ENCODE measurements at regions not wholly inside any gene's neighbourhood (a gene's known extent, or its start where the extent isn't known, plus 50 kb on each side); places are given as distances from the start of the nearest gene placed in this dataset.
"Not testable (repeated sequence)": the region's sequence is repeated elsewhere in the genome, so short reads cannot be mapped to it uniquely, and the experiment has no call there.

DNA sequence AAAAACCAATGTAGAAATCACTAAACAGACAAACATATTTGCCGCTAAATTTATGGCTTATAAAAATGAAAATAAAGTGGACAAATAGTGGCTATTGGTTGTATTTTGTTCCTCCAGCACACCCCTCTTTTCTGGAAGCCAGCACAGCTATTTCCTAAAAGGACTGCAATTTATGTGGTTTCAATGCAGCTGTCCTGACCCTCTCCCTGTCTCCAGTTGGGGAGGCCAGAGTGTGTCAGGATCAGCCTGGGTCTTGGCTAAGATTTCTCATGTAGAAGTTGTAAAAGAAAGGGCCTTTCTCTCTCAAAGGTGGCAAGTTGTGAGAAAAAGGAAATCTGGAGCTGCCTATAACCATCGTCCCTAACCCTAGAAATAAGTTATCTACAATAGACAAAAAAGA lies 165.6 kb downstream of the ALDH8A1 start:
- DNase-seq (ENCODE audit: low read depth in 2 of 2), result no peak

DNA sequence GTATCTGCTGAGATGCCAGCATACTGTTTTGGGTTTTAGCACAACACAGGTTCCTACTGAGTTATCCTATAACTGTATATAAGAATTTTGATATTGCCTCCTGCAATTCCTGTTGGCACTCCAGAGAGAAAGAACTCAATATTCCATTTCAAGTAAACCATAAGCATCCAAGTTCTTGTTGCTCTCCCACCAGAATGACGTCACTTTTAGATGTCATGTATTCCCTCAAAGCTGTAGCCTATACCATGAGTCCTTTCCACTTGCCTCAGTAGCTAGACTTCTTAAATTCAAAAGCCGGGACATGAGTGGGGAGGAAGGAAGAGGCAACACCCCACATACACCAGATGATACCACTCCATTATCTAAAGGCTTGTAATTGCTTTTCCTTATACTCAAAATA lies 171.5 kb downstream of the ALDH8A1 start:
- no peak for DNase-seq (ENCODE audit: low read depth in 2 of 2)

- no peak for DNase-seq (ENCODE audit: low read depth in 2 of 2)
Observed at GRCh38 chr6:134774201-134774638, 175.7 kb downstream of the ALDH8A1 start.

DNA sequence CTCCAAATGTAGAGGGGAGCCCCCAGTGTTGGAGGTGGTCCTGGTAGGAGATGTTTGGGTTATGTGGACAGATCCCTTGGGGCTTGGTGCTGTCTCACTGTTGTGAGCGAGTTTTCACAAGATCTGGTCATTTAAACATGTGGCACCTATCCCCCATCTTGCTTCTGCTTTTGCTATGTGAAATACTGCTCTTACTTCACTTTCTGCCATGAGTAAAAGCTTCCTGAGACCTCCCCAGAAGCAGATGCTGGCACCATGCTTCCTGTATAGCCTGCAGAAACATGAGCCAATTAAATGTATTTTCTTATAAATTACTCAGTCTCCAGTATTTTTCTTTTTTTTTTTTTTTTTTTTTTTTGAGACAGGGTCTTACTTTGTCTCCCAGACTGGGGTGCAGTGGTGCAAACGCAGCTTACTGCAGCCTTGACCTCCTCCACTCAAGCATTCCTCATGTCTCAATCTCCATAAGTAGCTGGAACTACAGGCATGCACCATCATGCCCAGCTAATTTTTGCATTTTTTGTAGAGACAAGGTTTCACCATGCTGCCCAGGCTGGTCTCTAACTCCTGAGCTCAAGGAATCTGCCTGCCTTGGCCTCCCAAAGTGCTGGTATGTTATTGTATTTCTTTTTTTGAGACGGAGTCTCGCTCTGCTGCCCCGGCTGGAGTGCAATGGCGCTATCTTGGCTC lies 177.1 kb downstream of the ALDH8A1 start:
- DNase-seq (ENCODE audit: low read depth in 2 of 2), result no peak

DNA sequence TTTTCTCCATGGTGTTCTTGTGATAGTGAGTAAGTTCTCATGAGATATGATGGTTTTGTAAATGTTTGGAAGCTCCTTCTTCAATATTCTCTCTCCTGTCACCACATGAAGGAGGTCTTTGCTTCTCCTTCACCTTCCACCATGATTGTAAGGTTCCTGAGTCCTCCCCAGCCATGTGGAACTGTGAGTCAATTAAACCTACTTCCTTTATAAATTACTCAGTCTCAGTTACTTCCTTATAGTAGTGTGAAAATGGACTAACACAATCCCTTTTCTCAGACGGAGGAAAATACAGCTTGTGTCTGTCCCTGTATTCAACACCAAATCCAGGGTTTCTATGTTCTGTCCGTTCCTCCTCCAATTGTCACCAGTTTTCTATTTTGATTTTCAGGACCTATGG lies 181.0 kb downstream of the ALDH8A1 start:
- DNase-seq (ENCODE audit: low read depth in 2 of 2), result no peak

- no peak for DNase-seq (ENCODE audit: low read depth in 2 of 2)
Observed at GRCh38 chr6:134766497-134766896, 183.4 kb downstream of the ALDH8A1 start.

GRCh38 chr6:134764741-134765140 lies 185.2 kb downstream of the ALDH8A1 start:
- no peak for DNase-seq (ENCODE audit: low read depth in 2 of 2)

DNA sequence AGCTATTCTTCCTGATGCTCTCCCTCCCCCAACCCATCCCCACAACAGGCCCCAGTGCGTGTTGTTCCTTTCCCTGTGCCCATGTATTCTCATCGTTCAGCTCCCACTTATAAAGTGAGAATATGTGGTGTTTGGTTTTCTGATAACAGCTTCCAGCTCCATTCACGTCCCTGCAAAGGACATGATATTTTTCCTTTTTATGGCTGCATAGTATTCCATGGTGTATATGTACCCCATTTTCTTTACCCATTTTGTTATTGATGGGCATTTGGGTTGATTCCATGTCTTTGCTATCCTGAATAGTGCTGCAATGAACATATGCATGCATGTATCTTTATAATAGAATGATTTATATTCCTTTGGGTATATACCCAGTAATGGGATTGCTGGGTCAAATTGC lies 186.3 kb downstream of the ALDH8A1 start:
- DNase-seq (ENCODE audit: low read depth in 2 of 2), result not testable (repeated sequence)

DNA sequence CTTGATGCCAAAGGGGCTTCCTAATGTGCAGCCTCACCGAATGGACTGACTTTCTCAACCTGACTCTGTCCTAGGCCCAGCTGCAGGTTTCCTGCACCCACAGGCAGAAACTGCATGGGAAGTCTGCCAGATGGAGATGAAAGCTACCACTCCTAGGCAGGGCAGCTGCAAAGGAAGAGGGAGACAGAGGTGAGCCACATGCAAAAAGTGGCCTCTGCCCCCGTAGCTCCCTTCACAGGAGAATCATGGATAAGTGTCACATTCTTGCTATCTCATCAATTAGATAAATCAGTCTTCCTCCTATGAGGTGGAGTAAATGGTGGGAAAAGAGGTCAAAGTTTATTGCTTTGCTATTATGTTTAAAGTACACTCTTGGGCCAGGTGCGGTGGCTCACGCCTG lies 191.3 kb downstream of the ALDH8A1 start:
- DNase-seq (ENCODE audit: low read depth in 2 of 2), result no peak

GRCh38 chr6:134757911-134758361 lies 192.0 kb downstream of the ALDH8A1 start:
- DNase-seq (ENCODE audit: low read depth in 2 of 2), result no peak

DNA sequence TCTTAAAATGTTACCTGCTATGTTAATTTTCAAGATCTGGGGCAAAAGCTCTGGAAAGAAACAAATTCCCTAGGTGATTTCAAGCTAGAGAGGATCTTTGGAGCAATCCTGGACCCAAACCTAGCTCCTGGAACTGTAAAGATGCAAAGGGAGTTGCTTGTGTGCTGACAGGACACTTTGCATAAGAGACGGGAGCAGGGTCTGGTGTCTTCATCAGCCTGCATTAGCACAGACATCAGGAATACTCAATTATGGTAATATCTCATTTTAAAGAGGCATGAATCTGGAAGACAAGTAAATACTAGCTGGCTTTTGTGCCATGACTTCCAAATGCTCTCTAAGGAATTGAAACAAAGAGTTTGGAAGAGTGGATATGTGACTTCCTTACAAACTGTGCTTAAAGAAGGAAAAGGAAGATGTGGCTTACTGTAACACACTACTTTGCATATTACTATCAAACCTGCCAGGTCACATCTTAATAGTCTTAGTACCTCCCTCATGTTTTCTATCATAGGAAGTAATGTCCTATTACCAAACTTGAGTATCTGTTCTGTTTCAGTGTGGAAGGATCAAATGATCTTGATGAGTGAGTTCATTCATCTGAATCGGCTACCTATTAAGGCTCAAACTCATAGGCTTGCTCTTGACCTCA lies 193.4 kb downstream of the ALDH8A1 start:
- no peak for DNase-seq (ENCODE audit: low read depth in 2 of 2)

DNA sequence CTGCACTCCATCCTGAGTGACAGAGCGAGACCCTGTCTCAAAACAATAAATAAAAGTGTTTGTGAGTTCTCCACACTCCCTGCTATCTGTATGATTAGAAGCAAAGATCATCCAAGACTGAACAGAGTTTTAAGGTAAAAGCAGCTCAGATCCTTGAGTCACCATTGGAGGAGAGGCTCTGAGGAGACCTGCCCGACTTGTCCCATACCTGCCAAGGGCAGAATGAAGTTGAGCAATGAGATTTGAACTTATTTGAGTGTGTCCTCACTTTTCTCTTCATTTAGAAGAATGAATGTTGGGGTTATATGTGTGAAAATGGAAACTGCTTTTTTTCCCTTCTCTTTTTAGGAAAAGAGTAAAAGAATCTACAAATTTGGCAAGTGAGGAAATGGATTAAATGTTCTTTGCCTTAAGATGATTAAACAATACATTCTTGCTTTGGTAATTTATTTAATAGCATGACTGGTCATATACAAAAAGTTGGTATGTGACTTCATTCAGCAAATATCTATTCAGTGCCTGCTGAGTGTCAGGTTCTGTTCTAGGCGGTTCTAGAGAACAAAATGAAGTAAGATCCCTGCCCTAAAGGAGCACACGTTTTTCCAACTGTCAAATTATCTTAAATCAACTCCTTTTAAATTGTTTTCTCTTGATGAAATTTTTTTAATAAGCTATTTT lies 195.7 kb downstream of the ALDH8A1 start:
- DNase-seq (ENCODE audit: low read depth in 2 of 2), result no peak

DNA sequence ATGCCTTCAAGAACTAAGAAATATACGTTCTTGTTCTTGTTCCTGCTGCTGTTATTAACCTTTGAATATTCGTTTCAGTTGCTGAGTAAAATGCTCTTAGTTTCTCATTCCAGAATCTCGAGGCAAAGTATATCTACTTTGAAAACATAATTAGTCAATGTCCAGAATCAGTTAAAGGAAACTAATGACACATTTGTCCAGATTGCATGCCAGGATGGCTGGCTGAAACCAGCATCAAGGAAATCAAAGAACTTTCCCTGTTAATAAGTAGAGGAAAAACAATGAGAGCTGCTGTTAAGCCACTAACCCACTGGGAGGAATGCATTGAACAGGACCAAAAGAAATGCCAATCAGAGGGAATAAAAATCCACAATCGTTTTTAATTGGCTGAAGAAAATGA lies 196.9 kb downstream of the ALDH8A1 start:
- DNase-seq (ENCODE audit: low read depth in 2 of 2), result no peak

DNA sequence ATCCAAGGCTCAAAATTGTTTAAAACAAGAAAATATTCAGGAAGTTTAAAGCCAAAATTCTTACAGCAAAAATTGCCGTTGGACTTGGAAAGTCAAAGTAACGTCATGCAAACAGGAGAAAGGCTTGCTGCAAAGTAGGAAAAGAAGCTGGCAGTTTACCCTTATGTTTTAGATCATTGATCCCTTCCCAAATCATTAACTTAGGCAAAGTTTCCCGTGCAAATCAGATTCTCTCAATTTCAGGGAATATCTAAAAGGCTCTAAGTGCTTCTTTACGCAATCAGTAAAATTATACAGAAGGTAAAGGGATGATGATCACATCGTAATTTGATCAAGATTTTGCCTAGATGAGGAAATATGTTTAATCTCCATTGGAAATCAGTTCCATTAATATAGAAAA lies 197.5 kb downstream of the ALDH8A1 start:
- DNase-seq (ENCODE audit: low read depth in 2 of 2), result no peak

DNA sequence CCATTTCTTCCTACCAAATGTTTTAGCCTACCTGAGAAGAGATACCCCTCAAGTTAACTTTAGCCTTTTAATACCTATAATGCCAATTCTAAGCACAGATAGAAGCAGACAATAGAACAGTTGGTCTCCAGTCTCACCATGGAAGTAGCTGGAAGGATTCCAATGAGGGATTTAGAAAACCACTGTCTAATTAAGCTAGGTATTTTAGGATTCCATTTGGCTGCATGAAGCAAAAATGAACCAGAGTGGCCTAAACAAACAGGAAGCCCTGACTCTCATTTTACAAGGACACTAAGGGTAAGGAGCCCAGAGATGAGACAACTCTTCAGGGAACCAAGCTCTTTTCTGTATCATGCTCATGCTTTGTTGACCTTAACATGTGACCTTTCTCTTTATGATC lies 199.2 kb downstream of the ALDH8A1 start:
- DNase-seq (ENCODE audit: low read depth in 2 of 2), result no peak

GRCh38 chr6:134748484-134748883 lies 201.4 kb downstream of the ALDH8A1 start:
- DNase-seq (ENCODE audit: low read depth in 2 of 2), result no peak

- DNase-seq (ENCODE audit: low read depth in 2 of 2), result not testable (repeated sequence)
Observed at GRCh38 chr6:134747197-134747596, 202.7 kb downstream of the ALDH8A1 start.

GRCh38 chr6:134746140-134746539 lies 203.8 kb downstream of the ALDH8A1 start:
- no peak for DNase-seq (ENCODE audit: low read depth in 2 of 2)

GRCh38 chr6:134745192-134745591 lies 204.7 kb downstream of the ALDH8A1 start:
- DNase-seq (ENCODE audit: low read depth in 2 of 2), result not testable (repeated sequence)

- DNase-seq (ENCODE audit: low read depth in 2 of 2), result no peak
Observed at GRCh38 chr6:134744301-134744700, 205.6 kb downstream of the ALDH8A1 start.

DNA sequence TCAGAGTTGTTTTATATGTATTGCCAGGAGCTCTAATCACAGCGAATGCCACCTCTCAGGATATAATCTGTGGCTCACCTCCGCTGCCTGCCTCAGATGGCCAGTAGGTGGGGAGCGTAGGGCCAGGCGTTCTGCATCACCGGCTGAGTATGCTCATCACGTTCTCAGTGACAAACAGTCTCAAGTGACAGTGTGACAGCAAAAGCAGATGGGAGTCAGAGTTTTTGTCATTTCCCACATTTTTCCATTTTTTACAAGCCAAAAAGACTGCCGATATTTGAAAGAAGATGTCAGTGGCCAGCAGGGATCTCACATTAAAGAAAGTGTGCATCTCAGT lies 208.7 kb downstream of the ALDH8A1 start:
- DNase-seq (ENCODE audit: low read depth in 2 of 2), result no peak

DNA sequence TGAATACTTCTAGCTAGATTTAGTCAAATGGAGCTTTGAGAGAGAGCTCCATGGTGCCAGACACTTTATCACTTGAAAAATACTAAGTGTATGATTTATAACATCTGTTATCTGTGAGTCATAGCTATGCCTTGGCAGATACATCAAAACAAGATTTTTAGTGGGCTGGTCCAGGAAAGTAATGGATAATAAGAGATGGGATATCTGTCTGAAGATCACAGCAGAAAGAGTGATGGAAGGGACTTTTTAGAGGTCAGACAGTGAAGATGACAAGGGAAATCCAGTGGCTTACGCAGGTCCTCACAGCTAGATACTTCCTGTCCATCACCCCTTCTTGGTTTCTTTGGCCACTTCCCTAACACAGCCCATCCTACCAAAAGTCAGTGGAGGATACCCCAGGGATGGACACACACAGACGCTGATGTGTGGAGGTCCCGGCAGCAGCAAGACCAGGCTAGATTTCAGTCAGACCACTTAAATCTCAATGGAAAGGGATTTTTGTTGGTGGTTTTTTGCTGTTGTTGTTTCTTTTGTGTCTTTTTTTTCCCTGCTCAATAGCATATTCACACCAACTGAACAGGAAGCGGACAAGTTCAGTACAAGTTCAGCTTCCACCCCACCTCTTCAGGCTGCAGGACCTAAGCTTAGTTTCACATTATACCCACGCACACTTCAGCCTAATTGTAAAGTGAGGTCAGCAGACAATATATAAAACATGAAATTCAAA lies 209.3 kb downstream of the ALDH8A1 start:
- DNase-seq (ENCODE audit: low read depth in 2 of 2), result no peak

- DNase-seq (ENCODE audit: low read depth in 2 of 2), result no peak
Observed at GRCh38 chr6:134740027-134740373, 209.9 kb downstream of the ALDH8A1 start.

Data from stimulated activated CD8-positive, alpha-beta memory T cell treated with anti-CD3 and anti-CD28 coated beads, Interleukin-7, amount 100 ng/mL, for 4 hours (primary cell).